ENCODE measurements at regions not wholly inside any gene's neighbourhood (a gene's known extent, or its start where the extent isn't known, plus 50 kb on each side); places are given as distances from the start of the nearest gene placed in this dataset.
"Not testable (repeated sequence)": the region's sequence is repeated elsewhere in the genome, so short reads cannot be mapped to it uniquely, and the experiment has no call there.

DNA sequence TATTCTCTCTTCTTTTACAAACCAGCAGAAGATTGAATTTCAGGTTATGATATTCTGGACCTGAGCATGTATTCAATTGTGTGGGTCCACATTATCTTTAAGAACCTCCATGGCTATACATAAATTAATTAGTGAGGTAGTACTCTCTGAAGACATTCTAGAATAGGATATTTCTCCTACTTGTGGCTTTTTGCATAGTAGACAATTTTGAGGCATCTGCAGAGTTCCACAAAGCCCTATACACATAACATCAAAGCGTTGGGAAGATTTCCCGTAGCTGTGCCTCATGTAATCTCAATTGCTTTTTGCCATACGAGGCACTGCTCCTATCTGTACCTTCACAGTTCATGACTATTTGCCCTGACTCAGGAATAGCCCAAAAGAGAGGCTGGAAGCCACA is 395.4 kb upstream of the RGS17 start:
- DNase-seq: no peak

DNA sequence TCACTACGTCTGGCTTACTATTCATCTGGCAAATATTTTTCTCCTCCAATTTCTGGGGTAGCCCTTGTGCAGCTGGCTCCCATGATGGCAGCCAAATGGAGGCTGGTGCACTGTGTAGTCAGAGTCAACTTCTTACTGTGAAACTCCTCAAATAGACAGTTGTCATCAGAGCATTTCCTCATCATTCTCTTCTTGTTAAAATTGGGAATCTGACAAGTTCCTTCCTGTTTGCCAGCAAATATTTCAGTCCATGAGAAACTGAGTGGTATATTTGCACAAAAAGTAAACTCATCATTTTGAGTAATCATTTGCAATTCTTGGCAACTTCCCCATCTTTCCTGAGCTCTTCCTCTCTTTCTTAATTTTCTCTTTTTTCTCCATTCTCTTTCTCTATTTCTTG is 394.9 kb upstream of the RGS17 start:
- no peak for DNase-seq

DNA sequence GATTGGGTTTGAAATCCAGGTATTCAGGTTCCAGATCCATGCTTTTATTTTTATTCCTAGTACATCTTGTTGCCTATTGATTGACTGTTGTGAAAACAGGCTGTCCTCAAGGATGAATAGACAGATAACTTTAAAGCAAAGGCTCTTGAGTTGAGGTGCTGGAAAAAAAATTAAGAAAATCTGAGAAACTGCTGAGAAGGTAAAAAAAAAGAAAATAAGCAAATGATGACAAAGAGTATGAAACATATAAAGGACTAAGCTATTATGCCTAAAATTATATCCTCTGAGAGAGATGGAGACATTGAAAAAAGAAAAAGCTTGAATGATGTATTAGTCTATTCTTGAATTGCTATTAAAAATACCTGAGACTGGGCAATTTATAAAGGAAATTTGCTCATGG is 392.3 kb upstream of the RGS17 start:
- DNase-seq: no peak

DNA sequence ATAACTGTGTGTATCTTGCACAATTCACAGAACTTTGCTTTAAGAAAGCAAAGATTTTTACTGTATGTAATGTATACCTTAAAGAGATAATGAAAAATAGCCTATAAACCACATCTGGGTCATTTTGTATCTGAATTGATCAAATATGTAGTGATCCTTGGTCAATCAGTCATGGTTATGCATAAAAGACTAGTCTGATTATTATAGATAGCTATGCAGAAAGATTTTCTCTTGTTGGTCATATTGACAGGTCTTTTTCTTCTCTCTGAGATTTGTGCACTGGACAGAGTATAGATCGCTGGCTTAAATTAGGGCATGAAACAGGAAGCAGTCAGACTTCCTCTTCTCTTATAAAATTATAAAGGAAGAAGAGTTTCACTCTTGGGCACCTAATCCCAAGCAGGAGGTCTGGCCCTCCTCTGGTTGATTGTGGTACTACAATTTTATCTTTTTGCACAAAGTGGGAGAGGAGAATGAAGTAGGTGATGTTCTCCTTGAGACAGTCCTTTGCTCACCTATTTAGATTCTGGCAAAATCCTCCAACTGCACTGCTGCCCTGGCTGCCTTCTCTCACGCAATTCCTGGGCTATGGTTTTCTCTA is 380.9 kb upstream of the RGS17 start:
- DNase-seq: peak; percentile 8

DNA sequence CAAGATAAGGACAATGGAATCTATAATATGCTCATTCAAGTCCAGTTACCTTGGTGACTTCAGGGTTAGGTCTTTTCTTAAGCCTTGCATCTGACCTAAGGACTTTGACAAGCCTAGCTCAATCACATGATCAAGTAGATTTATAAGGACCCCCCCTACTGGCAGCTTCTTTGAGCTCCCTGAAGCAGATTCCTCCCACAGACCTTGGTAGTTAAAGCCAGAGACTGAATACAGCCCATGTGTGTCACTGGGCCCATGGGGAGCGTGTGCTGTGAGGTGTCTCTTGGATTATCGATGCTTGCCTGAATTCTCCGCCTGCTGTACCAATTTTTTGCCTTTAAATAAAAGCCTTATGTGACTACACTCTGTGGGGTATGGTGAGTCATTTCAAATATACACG is 372.7 kb upstream of the RGS17 start:
- DNase-seq: no peak

DNA sequence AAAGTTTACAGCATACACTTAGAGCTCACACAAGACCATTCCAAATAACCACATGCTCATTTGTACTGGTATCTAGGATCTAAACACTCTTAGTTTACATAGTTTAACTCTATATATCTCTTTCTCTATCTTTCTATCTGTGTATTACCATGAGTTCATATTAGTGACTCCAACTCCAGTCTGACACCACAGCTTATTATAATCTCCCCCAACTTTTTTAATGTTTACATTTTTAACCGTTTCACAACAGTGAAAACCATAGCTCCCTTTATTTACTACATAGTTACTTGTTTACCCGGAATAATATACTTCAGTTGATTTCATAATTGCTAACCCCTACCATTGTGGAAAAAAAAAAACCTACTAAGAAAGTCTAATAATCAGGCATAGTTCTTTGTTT is 362.4 kb upstream of the RGS17 start:
- DNase-seq: no peak

DNA sequence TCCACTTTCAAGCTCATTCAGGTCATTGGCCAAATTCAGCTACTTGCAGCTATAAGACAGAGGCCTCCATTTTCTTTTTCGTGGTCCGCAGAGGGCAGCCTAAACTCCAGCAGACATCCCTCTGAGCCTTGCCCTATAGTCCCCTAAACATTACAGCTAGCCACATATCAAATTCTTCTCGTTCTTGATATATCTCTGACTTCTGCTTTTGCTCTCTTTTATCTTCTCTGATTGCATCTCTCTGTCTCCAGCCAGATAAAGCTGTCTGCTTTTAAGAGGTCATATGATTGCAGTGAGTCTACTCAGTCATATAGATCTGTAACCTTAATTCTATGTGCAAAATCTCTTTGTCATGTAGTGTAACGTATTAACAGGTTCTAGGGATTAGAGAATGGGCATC is 358.4 kb upstream of the RGS17 start:
- no peak for DNase-seq

DNA sequence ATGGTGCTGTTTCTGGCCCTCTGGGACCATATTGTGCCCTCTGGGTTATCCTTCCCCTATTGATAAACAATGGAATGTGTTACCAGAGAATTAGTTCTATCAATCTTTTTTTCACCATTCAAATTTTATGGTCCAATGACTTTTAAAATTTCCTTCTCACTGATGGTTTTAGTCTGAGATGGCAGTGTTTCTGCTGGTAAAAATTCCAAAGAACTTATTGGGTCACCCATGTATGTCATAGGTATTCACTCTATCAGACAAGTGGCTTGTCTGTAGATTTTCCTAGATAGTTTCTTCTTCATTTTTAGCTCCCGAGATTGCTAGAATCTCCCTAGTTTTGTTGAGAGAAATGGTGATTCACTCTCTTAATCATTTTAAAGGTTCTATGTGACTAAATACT is 357.2 kb upstream of the RGS17 start:
- DNase-seq: no peak

DNA sequence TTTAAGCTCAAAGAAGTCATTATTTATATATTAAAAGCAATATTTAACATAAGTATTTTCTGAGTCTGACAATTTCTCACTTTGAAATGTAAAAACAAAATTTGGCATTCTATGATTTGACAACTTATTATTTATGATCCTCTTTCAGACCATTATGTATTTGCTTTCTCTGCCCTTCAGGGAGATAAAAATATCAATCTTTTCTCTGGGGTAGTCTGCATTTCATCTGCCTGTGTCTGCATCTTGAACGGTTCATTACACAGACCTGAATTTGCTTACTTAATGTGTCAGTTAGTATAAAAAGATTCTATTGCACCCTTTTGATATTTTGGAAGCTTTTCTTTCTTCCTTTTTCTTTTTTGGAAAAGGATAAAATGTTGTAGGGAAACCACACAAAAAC is 354.0 kb upstream of the RGS17 start:
- no peak for DNase-seq

DNA sequence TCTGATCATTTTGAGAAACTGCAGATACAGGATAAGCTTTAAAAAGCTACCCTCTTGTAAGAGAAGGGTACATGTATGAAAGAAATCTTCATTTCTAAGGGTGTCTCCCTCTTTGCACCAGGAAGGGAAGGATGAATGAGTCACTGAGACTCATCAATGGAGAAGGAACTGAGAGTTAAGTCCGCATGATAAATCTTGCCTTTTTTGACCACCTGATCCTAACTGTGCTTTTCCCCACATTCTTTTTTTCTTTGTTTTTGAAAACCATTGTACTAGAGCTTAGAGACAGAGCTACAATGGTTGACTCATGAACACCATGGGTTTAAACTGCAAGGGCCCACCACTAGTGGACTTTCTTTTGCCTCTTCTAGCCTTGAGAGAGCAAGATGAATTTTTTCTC is 353.0 kb upstream of the RGS17 start:
- no peak for DNase-seq

DNA sequence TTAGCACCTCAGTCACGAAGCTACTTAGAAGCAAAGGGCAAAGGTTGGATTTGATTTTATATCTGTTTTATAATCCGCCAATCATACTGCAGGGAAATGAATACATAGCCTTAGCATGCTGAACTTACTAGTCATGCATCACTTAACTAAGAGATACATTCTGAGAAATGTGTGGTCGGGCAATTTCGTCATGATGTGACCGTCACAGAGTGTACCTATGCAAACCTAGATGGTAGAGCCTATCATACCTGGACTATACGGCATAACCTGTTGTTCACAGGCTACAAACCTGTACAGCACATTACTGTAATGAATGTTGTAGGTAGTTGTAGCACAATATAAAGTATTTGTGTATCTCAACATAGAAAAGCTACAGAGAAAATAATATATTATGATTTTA is 345.2 kb upstream of the RGS17 start:
- DNase-seq: no peak

DNA sequence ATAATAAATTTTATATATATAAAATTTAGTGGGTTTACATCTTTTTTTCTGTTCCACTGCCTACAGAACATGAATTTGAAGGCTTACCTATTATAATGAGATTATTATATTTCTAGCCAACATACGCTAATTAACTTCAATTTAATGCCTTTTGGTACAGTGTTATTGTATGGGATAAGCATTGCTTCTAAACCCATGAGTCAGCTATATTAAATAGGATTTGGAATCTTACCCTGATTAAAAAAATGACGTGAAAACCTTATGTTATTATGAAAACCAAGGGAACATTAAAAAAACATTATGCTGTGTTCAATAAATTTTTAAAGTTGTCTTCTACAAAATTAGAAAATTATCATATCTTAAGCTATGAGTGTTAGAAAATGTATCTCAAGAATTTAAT is 334.0 kb upstream of the RGS17 start:
- DNase-seq: no peak

DNA sequence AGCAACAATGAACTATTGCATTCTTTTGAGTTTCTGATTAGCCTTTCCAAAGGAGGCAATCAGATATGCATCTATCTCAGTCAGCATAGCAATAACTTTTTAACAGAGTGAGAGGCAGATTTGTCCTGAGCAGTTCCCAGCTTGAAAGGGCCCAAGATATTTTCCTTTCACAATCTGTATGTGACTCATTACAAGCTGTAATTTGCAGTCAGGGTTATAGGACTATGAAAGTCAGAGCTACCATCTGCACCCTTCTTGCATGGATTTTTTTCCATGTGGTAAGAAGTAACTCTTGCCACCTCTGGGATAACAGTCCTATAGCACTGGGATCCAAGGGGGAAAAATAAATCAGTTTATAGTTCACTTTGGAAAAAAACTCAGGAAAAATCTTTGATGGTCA is 318.2 kb upstream of the RGS17 start:
- no peak for DNase-seq

DNA sequence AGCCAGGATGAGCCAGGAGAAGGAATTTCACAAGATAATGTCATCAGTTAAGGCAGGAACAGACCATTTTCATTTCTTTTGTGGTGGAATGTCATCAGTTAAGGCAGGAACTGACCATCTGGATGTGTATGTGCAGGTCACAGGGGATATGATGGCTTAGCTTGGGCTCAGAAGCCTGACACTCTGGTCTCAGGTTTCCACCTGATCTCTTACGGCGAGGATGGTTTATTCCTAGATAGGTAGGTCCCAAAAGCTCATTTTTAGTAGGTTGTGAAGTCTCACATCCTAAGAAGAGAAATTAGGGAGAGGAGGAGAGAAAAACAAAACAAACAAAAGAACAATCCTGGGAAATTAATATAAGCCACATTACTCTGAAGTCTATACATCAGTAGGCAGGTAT is 311.7 kb upstream of the RGS17 start:
- not testable (repeated sequence) for DNase-seq

DNA sequence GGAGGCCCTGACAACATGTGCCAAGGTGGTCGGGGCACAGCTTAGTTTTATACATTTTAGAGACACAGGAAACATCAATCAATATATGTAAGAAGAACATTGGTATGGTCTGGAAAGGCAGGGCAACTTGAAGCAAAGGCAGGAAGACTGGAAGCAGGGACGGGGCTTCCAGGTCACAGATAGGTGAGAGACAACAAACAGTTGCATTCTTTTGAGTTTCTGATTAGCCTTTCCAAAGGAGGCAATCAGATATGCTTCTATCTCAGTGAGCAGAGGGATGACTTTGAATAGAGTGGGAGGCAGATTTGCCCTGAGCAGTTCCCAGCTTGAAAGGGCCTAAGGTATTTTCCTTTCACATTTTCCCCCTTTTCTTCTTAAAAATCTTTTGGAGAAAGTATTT is 311.0 kb upstream of the RGS17 start:
- no peak for DNase-seq

DNA sequence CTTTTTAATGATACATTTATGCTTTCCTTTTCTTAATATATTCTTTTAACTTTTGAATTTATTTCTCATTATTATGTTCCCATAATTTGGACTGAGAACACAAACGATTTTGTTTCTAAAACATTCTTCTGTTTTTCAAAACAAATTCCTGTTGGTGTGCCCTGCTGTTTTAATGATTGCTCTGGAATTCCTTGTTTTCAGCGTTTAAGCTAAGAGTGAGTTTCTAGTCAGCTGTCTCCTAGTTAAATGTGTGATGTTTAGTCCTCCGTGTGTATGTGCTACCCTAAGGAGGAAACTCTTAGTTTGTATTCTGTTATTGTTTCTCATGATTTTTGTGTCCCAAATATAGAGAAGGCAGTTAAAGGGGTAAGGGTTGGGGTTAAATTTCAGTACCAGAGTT is 306.1 kb upstream of the RGS17 start:
- no peak for DNase-seq

DNA sequence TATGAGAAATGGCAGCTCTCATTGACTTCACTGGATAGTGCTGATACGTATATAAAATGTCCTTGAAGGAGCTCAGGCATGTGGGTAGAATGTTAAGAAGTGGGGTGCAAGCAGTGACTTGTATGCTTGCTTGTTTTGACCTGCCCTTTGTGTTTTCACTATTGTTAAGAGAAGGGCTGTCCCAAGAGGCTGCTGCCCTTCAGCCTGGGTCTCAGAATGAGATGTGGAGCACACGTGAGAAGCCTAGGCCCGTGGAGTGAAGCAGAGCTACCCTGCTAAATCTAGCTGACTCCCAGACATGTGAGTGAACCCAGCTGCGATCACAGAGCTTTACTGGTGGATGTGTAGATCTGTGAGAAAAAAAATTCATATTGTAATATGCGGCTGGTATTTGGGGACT is 305.3 kb upstream of the RGS17 start:
- DNase-seq: no peak

DNA sequence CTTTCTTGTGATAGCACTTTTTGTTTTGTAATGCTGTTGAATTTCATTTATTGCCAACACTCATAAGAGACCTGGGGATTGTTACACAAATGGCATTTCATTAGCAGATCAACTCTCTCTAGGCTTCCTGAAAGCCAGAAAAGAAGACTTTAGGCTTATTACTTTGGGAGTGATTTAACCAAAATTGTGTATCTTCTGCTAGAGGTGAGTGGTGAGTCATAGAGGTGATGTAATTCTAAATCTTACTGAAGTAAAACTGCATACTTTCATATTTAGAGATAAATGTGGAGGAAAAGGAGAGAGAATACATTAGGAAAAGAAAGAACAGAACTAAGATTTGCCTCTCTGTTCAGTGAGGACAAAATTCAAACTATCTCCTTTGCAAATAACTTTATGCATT is 304.7 kb upstream of the RGS17 start:
- DNase-seq: no peak

DNA sequence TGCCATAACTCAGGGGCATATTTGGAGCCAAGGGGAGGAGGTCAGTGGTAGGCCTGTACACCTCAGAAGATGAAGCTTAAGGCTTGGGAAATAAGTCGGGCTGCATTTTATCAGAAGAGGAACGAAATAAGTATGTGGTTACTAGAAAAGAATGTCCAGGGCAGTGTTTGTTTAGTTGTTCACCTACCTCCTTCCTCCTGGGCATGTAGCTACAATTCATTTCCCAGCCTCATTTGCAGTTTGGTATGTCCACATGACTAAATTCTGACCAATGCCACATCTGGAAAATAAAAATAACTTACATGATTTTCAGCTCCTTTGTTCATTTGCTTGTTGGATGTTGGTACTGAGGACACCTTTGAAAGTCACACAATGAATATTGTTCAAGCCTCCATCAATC is 294.5 kb upstream of the RGS17 start:
- no peak for DNase-seq

DNA sequence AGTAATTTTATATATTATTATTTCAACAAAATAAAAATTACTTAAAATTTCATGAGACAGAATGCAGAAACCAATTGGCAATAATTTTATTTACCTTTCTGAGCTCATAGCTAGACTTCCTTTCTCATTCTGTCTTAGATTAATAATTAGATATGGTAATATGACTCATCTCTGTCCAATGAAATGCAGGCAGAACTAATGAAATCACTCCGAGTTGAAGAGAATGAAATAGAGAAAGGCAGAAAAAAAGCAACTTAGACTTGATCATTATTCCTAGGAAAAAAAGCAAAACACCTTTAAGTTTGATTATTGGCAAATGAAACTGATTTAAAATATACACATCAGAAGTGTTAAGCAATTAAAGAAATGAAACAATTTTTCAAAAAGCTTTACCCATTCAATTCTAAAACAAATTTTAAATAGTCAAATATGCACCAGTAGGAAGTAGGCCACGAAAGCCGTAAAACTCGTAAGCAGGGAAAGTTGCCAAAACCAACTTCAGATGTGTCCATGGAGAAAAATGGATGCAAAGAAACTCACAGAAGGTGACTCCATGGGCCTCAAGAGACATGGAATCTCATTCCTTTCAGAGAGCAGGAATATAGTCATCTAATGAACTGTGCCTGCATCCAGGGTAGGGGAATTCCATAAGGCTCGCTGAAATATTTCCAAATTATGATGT is 293.8 kb upstream of the RGS17 start:
- peak; percentile 71 for DNase-seq

DNA sequence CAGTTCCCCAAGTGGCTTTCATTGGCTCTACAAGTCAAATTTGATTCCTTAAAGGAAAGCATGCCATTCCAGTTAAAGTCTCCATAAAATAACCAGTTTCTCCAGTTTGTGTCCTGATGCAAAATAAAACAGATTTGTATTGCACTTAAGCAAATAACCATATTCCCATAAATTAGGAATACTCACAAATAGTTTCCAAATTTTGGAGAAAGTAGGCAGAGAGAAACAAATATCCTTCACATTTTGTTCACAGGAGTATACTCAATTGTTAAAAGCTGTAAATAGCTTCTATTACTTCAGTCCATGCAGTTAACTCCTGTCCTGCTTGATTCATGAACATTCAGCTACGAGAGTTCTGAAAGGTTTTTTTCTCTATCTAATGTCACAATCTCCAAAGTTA is 281.4 kb upstream of the RGS17 start:
- no peak for DNase-seq

DNA sequence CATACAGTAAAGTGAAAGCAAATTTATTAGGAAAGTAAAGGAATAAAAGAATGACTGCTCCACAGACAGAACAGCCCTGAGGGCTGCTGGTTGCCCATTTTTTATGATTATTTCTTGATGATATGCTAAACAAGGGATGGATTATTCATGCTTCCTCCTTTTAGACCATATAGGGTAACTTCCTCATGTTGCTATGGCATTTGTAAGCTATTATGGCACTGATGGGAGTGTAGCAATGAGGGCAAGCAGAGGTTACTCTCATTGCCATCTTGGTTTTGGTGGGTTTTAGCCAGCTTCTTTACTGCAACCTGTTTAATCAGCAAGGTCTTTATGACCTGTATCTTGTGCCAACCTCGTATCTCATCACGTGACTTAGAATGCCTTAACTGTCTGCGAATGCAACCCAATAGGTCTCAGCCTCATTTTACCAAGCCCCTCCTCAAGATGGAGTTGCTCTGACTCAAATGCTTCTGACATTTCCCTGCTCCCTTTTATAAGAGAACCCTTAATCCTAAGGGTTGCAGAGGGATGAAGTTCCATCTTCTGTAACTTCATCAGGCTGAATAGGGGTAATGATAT is 280.1 kb upstream of the RGS17 start:
- DNase-seq: no peak

DNA sequence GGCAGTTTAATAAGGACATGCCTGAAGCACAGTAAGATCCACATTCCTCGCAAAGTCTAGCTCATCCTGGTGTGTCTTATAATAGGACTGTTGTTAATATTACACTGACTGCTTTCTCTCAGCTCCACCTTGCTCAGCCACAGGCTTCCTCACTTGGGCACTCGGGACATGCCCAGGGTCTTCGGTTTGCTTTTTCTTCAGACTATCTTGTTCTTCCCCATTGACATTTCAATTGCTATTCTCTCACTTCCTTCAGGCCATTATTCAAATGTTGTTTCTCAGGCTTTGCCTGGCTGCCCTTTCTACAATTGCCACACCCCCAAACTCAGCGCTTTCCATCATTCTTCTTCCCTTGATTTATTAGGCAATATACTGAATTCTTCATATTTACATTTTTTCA is 274.8 kb upstream of the RGS17 start:
- DNase-seq: no peak

DNA sequence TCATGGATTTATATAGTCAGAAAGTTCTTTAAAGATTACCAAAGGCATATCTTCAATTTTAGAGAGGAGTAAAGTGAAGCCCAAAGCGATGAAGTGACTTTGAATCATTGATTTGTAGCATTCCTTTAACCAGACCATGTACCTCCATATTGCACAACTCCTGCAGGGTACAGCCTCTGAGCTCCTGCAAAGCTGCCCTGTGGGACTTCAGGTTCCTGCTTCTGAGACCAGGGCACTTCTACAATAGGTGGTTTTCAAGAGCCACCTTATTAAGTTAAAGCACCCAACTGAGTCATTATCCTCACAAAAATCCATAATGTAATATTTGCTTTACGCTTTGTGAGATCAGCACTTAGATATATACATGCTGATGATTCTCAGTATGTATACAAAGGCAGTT is 270.7 kb upstream of the RGS17 start:
- no peak for DNase-seq

DNA sequence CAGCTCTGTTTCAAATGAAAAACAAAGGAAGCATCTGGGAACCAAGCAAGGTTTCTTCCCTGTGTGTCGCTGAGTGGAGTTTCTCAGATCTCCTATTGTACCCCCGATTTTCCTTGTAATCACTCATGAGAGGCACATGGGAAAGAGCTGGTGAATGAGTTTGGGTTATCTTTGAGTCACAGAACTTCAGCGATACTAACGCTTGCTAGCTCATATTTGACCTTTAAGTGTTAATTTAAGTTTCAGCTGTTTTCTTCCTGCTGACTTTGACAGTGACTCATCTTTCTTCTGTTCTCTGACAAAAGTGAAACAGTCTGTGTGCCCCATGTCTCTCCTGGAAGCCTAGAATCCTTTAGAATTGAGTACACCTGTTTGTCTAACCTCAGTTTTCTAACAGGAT is 261.1 kb upstream of the RGS17 start:
- peak; percentile 1 for DNase-seq
